ENCODE measurements at regions not wholly inside any gene's neighbourhood (a gene's known extent, or its start where the extent isn't known, plus 50 kb on each side); places are given as distances from the start of the nearest gene placed in this dataset. TPM values are rescaled to one million over a fixed set of nuclear protein-coding genes. Genes with fewer than 3 reads are reported as not detected.

DNA sequence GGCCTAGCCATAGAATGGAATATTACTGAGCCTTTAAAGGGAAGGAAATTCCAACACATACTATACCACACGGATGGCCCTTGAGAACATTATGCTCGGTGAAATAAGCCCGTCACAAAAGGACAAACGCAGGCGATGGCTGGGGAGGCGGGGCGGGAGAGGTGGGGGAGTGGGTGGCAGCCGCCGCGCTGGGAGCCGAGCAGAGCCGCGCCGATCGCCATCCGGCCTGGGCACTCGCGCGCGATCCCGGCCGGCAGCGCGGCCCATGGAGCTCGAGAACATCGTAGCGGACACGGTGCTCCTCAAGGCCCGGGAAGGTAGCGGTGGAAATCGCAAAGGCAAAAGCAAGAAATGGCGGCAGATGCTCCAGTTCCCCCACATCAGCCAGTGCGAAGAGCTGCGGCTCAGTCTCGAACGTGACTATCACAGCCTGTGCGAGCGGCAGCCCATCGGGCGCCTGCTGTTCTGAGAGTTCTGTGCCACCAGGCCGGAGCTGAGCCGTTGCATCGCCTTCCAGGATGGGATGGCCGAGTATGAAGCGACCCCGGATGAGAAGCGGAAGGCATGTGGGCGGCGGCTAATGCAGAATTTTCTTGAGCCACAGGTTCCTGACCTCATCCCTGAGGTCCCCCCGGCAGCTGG is 140.1 kb downstream of the ZDHHC20 start:
- DNase-seq (ENCODE audit: low read depth), result no peak

DNA sequence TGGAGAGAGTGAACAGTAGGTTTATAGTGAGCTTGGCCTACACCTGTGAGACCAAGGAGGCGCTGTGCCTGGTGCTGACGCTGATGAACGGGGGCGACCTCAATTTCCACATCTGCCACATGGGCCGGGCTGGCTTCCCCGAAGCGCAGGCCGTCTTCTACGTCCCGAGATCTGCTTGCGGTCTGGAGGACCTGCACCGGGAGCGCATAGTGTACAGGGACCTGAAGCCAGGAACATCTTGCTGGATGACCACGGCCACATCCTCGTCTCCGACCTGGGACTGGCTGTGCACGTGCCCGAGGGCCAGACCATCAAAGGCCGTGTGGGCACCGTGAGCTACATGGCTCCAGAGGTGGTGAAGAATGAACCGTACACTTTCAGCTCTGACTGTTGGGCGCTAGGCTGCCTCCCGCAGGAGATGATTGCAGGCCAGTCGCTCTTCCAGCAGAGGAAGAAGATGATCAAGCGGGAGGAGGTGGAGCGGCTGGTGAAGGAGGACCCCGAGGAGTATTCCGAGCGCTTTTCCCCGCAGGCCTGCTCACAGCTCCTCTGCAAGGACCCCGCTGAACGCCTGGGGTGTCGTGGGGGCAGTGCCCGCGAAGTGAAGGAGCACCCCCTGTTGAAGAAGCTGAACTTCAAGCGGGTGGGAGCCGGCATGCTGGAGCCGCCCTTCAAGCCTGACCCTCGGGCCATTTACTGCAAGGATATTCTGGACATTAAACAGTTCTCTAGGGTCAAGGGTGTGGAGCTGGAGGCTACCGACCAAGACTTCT is 139.0 kb downstream of the ZDHHC20 start:
- DNase-seq (ENCODE audit: low read depth), result no peak

DNA sequence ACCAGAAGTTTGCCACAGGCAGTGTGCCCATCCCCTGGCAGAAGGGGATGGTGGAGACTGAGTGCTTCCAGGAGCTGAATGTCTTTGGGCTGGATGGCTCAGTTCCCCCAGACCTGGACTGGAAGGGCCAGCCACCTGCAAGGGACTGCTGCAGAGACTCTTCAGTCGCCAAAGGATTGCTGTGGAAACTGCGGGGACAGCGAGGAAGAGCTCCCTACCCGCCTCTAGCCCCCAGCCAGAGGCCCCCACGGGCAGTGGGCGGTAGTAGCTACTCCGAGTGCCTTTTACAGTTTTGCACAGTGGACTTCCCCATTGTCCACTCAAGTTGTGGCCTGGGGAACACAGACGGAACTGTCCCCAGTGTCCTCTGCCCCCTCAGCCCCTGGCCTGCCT is 138.5 kb downstream of the ZDHHC20 start:
- DNase-seq (ENCODE audit: low read depth), result no peak

DNA sequence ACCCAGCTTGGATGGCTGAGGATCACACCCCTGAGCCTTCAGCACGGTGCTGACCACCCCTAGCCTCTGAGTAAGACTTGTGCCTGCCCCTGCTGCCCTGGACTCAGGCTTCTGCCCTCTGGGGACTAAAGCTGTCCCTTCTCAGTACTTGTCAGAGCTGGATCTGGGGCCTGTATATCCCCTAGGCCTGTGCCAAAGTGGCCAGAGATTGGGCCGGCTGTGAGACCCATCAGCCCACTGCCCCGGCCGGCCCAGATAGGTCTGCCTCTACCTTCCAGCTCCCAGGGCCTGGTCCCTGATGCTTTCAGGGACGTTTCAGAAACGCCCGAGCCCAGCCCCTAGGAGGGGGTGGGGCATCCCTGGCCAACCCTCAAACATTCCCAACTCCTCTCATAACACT is 137.8 kb downstream of the ZDHHC20 start:
- no peak for DNase-seq (ENCODE audit: low read depth)

DNA sequence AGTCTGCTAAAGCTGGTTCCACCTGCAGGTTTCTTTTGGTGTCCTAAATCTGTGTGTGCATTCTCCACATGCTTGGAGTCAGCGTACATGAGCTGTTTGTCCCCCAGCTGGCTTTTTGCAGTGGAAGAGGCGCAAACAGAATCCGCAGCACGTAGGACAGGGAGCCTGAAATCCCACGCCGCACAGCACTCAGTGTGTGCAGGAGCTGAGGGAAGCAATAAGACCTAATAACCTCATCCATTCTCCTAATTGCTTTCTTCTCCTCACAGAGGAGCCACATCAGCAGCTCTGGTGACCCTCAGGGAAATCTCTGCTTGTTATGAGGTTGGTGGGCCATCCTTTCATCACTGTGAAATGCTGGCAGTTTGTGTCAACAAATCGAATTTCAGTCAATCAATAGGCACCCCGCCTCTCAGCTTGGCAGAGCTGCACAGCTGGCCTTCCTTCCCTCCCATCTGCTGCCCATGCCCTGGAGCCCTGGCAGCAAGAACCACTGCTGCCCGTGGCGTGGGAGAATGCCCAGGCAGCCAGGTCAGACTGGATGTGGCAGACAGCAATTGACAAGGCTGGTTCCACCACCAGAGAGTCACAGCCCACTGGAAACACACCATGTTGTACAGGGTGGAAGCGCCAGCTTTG is 136.7 kb downstream of the ZDHHC20 start:
- no peak for DNase-seq (ENCODE audit: low read depth)

Small RNAs in the stretch of these regions (small RNA-seq; reads per million reads assigned to genes)
- gene AL158032.2, result not detected

Data from HT1080 (cell line).